Mesenchymal stem cell (in vitro differentiated cells and primary cell): ENCODE measurements at regions not wholly inside any gene's neighbourhood (a gene's known extent, or its start where the extent isn't known, plus 50 kb on each side); places are given as distances from the start of the nearest gene placed in this dataset.

ENCODE experiments used
- DNase-seq: peaks from one replicate; pipeline ENCODE4 v3.0.0-alpha.2; 2013
- H2AFZ ChIP-seq: one replicate; pipeline ENCODE4 v1.6.1; 2013; ENCODE audit warnings: low read depth, mild to moderate bottlenecking, control low read depth, inconsistent platforms, low read length, moderate library complexity
- H2AK5ac ChIP-seq: 2 replicates; pipeline ENCODE4 v1.6.1; 2013; ENCODE audit warnings: low read length, moderate library complexity, mild to moderate bottlenecking, inconsistent platforms; ENCODE audit not compliant: severe bottlenecking
- H2BK120ac ChIP-seq: one replicate; pipeline ENCODE4 v1.6.1; 2013; ENCODE audit warnings: low read depth, mild to moderate bottlenecking, inconsistent platforms, low read length, moderate library complexity
- H2BK12ac ChIP-seq, 2 experiments: one replicate each; pipeline ENCODE4 v1.6.1; 2013; ENCODE audit warnings: inconsistent platforms in 2 of 2, low read length in 2 of 2, mild to moderate bottlenecking in 2 of 2, moderate library complexity in 2 of 2, control low read depth in 1 of 2
- H2BK15ac ChIP-seq: one replicate; pipeline ENCODE4 v1.6.1; 2013; ENCODE audit warnings: mild to moderate bottlenecking, low read depth, inconsistent platforms; ENCODE audit not compliant: poor library complexity, severe bottlenecking
- H2BK5ac ChIP-seq: 2 replicates; pipeline ENCODE4 v1.6.1; 2013; ENCODE audit warnings: low read depth, mild to moderate bottlenecking, low read length, control low read depth, inconsistent platforms; ENCODE audit not compliant: poor library complexity, severe bottlenecking
- H3K14ac ChIP-seq, 2 experiments: one replicate each; pipeline ENCODE4 v1.6.1; 2013; ENCODE audit warnings: inconsistent platforms in 2 of 2, low read length in 2 of 2, control low read depth in 1 of 2, mild to moderate bottlenecking in 1 of 2, moderate library complexity in 1 of 2
- H3K18ac ChIP-seq, 2 experiments: one replicate each; pipeline ENCODE4 v1.6.1; 2013; ENCODE audit warnings: inconsistent platforms in 2 of 2, low read length in 2 of 2, control low read depth in 1 of 2, low read depth in 1 of 2, mild to moderate bottlenecking in 1 of 2
- H3K23ac ChIP-seq, 2 experiments: one replicate each; pipeline ENCODE4 v1.6.1; 2013; ENCODE audit warnings: inconsistent platforms in 2 of 2, low read length in 2 of 2, mild to moderate bottlenecking in 2 of 2, moderate library complexity in 2 of 2, control low read depth in 1 of 2
- H3K27ac ChIP-seq: 2 replicates; pipeline ENCODE4 v1.5.1; 2013; ENCODE audit warnings: mild to moderate bottlenecking, moderate library complexity, low read length, control low read depth, inconsistent platforms; ENCODE audit not compliant: poor library complexity, severe bottlenecking
- H3K27me3 ChIP-seq, 2 experiments: 2 replicates each; pipeline versions ENCODE4 v1.6.1 to v1.7.0; 2013; ENCODE audit warnings: low read length in 2 of 2, mild to moderate bottlenecking in 2 of 2, moderate library complexity in 2 of 2, control low read depth in 1 of 2, inconsistent platforms in 1 of 2; ENCODE audit not compliant: control insufficient read depth in 1 of 2, insufficient read depth in 1 of 2
- H3K36me3 ChIP-seq, 2 experiments: 2 replicates each; pipeline versions ENCODE4 v1.6.1 to v1.7.0; 2013; ENCODE audit warnings: low read length in 2 of 2, control low read depth in 1 of 2, inconsistent platforms in 1 of 2, low read depth in 1 of 2, mild to moderate bottlenecking in 1 of 2; ENCODE audit not compliant: insufficient read depth in 2 of 2, control insufficient read depth in 1 of 2
- H3K4ac ChIP-seq, 2 experiments: one replicate each; pipeline ENCODE4 v1.6.1; 2013; ENCODE audit warnings: inconsistent platforms in 2 of 2, low read length in 2 of 2, mild to moderate bottlenecking in 2 of 2, moderate library complexity in 2 of 2, control low read depth in 1 of 2, low read depth in 1 of 2
- H3K4me1 ChIP-seq: 2 replicates; pipeline ENCODE4 v1.6.1; 2013; ENCODE audit warnings: low read depth, low read length, control low read depth; ENCODE audit not compliant: control insufficient read depth, insufficient read depth
- H3K4me2 ChIP-seq: 2 replicates; pipeline ENCODE4 v1.6.1; 2013; ENCODE audit warnings: low read length, mild to moderate bottlenecking, inconsistent platforms; ENCODE audit not compliant: poor library complexity, severe bottlenecking
- H3K4me3 ChIP-seq, 2 experiments: 2 replicates each; pipeline versions ENCODE4 v1.5.1 to v1.7.0; 2013; ENCODE audit warnings: low read length in 2 of 2, mild to moderate bottlenecking in 2 of 2, control low read depth in 1 of 2, low read depth in 1 of 2; ENCODE audit not compliant: insufficient read depth in 1 of 2
- H3K79me1 ChIP-seq: replicated peaks from 2 replicates; pipeline ENCODE4 v1.6.1; 2013; ENCODE audit warnings: mild to moderate bottlenecking, control low read depth, low read length, inconsistent platforms; ENCODE audit not compliant: poor library complexity, severe bottlenecking
- H3K9ac ChIP-seq: 2 replicates; pipeline ENCODE4 v1.7.0; 2013; ENCODE audit warnings: mild to moderate bottlenecking, low read length, moderate library complexity
- H3K9me3 ChIP-seq: 2 replicates; pipeline ENCODE4 v1.7.0; 2013; ENCODE audit warnings: mild to moderate bottlenecking, low read length; ENCODE audit not compliant: control insufficient read depth
- H4K8ac ChIP-seq: one replicate; pipeline ENCODE4 v1.6.1; 2013; ENCODE audit warnings: inconsistent platforms, mild to moderate bottlenecking, low read length, moderate library complexity
- H4K91ac ChIP-seq: one replicate; pipeline ENCODE4 v1.6.1; 2013; ENCODE audit warnings: mild to moderate bottlenecking, low read length, inconsistent platforms
- WGBS: methylation state at CpG from one replicate; pipeline ENCODE4 v1.1.7; 2013; ENCODE audit warnings: mixed read lengths; 5-methylcytosine and 5-hydroxymethylcytosine counted together

GRCh38 chr5:73302797-73303147 lies 129.8 kb downstream of the TMEM174 start:
- no peak overlapping the region for H2AK5ac ChIP-seq
- H2BK12ac ChIP-seq, result no peak overlapping the region
- peak overlapping the region; percentile 77 for H2BK15ac ChIP-seq
- no peak for DNase-seq
- no peaks in the 10 kb centered on the region for H3K36me3 ChIP-seq
- H3K14ac ChIP-seq, result no peak overlapping the region
- H3K79me1 ChIP-seq, result no peaks in the 10 kb centered on the region
- peaks cover 33% of the 10 kb centered on the region for H3K4me1 ChIP-seq
- no peak overlapping the region for H3K4ac ChIP-seq
- no peak overlapping the region for H3K4me2 ChIP-seq
- H4K91ac ChIP-seq, result no peak overlapping the region
- H3K27ac ChIP-seq, result no peak overlapping the region
- H4K8ac ChIP-seq, result peak overlapping the region; percentile 31
- H2BK120ac ChIP-seq, result no peak overlapping the region
- no peak overlapping the region for H3K4me3 ChIP-seq
- H3K9ac ChIP-seq, result no peak overlapping the region
- H3K18ac ChIP-seq, result no peak overlapping the region
- H3K9me3 ChIP-seq, result no peaks in the 10 kb centered on the region
- no peak overlapping the region for H2BK5ac ChIP-seq
- peak overlapping the region in 1 of 2 experiments; percentile 46 for H3K23ac ChIP-seq
- H2AFZ ChIP-seq, result no peak overlapping the region
- WGBS, result 13% methylated on average over 7 of the region's 9 CpGs
- peaks cover 54 to 98% of the 10 kb centered on the region in 2 experiments for H3K27me3 ChIP-seq

- Histone ChIP-seq H3K14ac (no peak overlapping the region), H2BK12ac (no peak overlapping the region), H3K23ac (peak overlapping the region in 1 of 2 experiments; percentile 38), H3K4me1 (peaks cover 35% of the 10 kb centered on the region), H2AFZ (no peak overlapping the region), H3K36me3 (no peaks in the 10 kb centered on the region), H3K9me3 (no peaks in the 10 kb centered on the region), H2BK15ac (no peak overlapping the region), H3K79me1 (no peaks in the 10 kb centered on the region), H4K91ac (no peak overlapping the region), H3K4me2 (no peak overlapping the region), H3K27ac (no peak overlapping the region), H3K9ac (no peak overlapping the region), H4K8ac (no peak overlapping the region), H3K27me3 (peaks cover 66 to 100% of the 10 kb centered on the region in 2 experiments), H3K4me3 (no peak overlapping the region), H3K4ac (no peak overlapping the region), H2AK5ac (peak overlapping the region; percentile 35), H3K18ac (no peak overlapping the region), H2BK5ac (no peak overlapping the region), H2BK120ac (no peak overlapping the region)
- 17% methylated on average over 21 of the region's 22 CpGs for WGBS
- no peak for DNase-seq
Measured at GRCh38 chr5:73301208-73301901, 128.4 kb downstream of the TMEM174 start.

- no peak overlapping the region for H2BK5ac ChIP-seq
- H2AFZ ChIP-seq, result no peak overlapping the region
- H3K4ac ChIP-seq, result no peak overlapping the region
- no peak overlapping the region for H3K9ac ChIP-seq
- no peak overlapping the region for H2BK120ac ChIP-seq
- H4K91ac ChIP-seq, result no peak overlapping the region
- H3K14ac ChIP-seq, result no peak overlapping the region
- DNase-seq, result peak; percentile 51
- H3K9me3 ChIP-seq, result no peaks in the 10 kb centered on the region
- H3K36me3 ChIP-seq, result no peaks in the 10 kb centered on the region
- WGBS, result 3% methylated on average over 31 of the region's 37 CpGs
- no peak overlapping the region for H3K18ac ChIP-seq
- H2BK12ac ChIP-seq, result no peak overlapping the region
- H3K23ac ChIP-seq, result peak overlapping the region in 1 of 2 experiments; percentile 38
- H3K79me1 ChIP-seq, result no peaks in the 10 kb centered on the region
- H4K8ac ChIP-seq, result no peak overlapping the region
- H3K4me2 ChIP-seq, result no peak overlapping the region
- no peak overlapping the region for H2BK15ac ChIP-seq
- H3K27me3 ChIP-seq, result peaks cover 67 to 100% of the 10 kb centered on the region in 2 experiments
- no peak overlapping the region for H3K27ac ChIP-seq
- no peak overlapping the region for H3K4me3 ChIP-seq
- peaks cover 35% of the 10 kb centered on the region for H3K4me1 ChIP-seq
- H2AK5ac ChIP-seq, result no peak overlapping the region
Measured at GRCh38 chr5:73300337-73301207, 127.6 kb downstream of the TMEM174 start.

- Histone ChIP-seq H3K36me3 (no peaks in the 10 kb centered on the region), H2AK5ac (no peak overlapping the region), H2BK120ac (no peak overlapping the region), H3K4ac (no peak overlapping the region), H3K14ac (no peak overlapping the region), H2BK5ac (no peak overlapping the region), H3K9ac (no peak overlapping the region), H3K4me2 (peak overlapping the region; percentile 78), H3K18ac (no peak overlapping the region), H3K27me3 (peaks cover 67 to 100% of the 10 kb centered on the region in 2 experiments), H3K79me1 (no peaks in the 10 kb centered on the region), H3K4me1 (peaks cover 33% of the 10 kb centered on the region), H3K23ac (peak overlapping the region in 1 of 2 experiments; percentile 62), H4K8ac (no peak overlapping the region), H2BK12ac (no peak overlapping the region), H4K91ac (no peak overlapping the region), H3K4me3 (peak overlapping the region in 1 of 2 experiments; percentile 45), H3K27ac (no peak overlapping the region), H2AFZ (no peak overlapping the region), H3K9me3 (no peaks in the 10 kb centered on the region), H2BK15ac (no peak overlapping the region)
- DNase-seq, result no peak
- 2% methylated on average over 27 of the region's 35 CpGs for WGBS
Measured at GRCh38 chr5:73299665-73300336, 126.8 kb downstream of the TMEM174 start.
